ENCODE measurements at regions not wholly inside any gene's neighbourhood (a gene's known extent, or its start where the extent isn't known, plus 50 kb on each side); places are given as distances from the start of the nearest gene placed in this dataset.
A peak's percentile ranks its signal among the peaks of the same experiment; 100 is the strongest.

DNA sequence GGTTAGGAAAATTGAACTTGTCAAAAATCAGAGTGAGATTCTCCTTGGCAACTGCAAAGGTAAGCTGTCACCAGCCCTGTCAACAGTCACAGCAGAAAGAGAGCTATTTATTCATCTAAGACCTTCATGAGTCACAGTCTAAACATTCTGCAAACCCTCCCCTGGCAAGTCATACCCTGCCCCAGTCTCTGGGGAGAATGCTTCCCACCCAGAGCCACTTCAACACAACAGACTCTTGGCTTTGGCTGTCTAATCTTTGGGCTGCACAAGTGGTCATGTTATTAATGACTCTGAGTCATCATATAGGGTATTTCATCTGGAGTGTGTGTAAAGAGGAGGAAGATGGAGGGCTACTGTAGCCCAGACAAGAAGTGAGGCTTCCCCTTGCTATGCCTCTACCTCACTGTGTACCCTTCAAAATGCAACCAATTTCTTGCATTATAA is 153.4 kb downstream of the CCDC34 start (continued):
- TF ChIP-seq, protein P1, sequence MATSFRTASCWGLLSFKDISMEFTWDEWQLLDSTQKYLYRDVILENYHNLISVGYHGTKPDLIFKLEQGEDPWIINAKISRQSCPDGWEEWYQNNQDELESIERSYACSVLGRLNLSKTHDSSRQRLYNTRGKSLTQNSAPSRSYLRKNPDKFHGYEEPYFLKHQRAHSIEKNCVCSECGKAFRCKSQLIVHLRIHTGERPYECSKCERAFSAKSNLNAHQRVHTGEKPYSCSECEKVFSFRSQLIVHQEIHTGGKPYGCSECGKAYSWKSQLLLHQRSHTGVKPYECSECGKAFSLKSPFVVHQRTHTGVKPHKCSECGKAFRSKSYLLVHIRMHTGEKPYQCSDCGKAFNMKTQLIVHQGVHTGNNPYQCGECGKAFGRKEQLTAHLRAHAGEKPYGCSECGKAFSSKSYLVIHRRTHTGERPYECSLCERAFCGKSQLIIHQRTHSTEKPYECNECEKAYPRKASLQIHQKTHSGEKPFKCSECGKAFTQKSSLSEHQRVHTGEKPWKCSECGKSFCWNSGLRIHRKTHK (tag by site-specific recombination; IDR thresholded peaks at IDR 0.05) = no peak
- peak; percentile 92 for TF ChIP-seq ZNF366 (tag by site-specific recombination; conservative IDR thresholded peaks at IDR 0.05)
- TF ChIP-seq, protein P2, sequence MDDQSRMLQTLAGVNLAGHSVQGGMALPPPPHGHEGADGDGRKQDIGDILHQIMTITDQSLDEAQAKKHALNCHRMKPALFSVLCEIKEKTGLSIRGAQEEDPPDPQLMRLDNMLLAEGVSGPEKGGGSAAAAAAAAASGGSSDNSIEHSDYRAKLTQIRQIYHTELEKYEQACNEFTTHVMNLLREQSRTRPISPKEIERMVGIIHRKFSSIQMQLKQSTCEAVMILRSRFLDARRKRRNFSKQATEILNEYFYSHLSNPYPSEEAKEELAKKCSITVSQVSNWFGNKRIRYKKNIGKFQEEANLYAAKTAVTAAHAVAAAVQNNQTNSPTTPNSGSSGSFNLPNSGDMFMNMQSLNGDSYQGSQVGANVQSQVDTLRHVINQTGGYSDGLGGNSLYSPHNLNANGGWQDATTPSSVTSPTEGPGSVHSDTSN (CRISPR knock-in tag; IDR thresholded peaks at IDR 0.05) = no peak
- TF ChIP-seq, protein P3, sequence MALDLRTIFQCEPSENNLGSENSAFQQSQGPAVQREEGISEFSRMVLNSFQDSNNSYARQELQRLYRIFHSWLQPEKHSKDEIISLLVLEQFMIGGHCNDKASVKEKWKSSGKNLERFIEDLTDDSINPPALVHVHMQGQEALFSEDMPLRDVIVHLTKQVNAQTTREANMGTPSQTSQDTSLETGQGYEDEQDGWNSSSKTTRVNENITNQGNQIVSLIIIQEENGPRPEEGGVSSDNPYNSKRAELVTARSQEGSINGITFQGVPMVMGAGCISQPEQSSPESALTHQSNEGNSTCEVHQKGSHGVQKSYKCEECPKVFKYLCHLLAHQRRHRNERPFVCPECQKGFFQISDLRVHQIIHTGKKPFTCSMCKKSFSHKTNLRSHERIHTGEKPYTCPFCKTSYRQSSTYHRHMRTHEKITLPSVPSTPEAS (tag by site-specific recombination; IDR thresholded peaks at IDR 0.05) = peak; percentile 45; the same call in 1 of the 2 replicates
- peak; percentile 87 for TF ChIP-seq ZNF184 (tag by site-specific recombination; IDR thresholded peaks at IDR 0.05)
- TF ChIP-seq, protein P4, sequence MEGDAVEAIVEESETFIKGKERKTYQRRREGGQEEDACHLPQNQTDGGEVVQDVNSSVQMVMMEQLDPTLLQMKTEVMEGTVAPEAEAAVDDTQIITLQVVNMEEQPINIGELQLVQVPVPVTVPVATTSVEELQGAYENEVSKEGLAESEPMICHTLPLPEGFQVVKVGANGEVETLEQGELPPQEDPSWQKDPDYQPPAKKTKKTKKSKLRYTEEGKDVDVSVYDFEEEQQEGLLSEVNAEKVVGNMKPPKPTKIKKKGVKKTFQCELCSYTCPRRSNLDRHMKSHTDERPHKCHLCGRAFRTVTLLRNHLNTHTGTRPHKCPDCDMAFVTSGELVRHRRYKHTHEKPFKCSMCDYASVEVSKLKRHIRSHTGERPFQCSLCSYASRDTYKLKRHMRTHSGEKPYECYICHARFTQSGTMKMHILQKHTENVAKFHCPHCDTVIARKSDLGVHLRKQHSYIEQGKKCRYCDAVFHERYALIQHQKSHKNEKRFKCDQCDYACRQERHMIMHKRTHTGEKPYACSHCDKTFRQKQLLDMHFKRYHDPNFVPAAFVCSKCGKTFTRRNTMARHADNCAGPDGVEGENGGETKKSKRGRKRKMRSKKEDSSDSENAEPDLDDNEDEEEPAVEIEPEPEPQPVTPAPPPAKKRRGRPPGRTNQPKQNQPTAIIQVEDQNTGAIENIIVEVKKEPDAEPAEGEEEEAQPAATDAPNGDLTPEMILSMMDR (tag by site-specific recombination; IDR thresholded peaks at IDR 0.05) = no peak
- TF ChIP-seq, protein P5, sequence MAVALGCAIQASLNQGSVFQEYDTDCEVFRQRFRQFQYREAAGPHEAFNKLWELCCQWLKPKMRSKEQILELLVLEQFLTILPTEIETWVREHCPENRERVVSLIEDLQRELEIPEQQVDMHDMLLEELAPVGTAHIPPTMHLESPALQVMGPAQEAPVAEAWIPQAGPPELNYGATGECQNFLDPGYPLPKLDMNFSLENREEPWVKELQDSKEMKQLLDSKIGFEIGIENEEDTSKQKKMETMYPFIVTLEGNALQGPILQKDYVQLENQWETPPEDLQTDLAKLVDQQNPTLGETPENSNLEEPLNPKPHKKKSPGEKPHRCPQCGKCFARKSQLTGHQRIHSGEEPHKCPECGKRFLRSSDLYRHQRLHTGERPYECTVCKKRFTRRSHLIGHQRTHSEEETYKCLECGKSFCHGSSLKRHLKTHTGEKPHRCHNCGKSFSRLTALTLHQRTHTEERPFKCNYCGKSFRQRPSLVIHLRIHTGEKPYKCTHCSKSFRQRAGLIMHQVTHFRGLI (tag by site-specific recombination; IDR thresholded peaks at IDR 0.05) = peak; percentile 38; the same call in 1 of the 2 replicates
- TF ChIP-seq, protein P6, sequence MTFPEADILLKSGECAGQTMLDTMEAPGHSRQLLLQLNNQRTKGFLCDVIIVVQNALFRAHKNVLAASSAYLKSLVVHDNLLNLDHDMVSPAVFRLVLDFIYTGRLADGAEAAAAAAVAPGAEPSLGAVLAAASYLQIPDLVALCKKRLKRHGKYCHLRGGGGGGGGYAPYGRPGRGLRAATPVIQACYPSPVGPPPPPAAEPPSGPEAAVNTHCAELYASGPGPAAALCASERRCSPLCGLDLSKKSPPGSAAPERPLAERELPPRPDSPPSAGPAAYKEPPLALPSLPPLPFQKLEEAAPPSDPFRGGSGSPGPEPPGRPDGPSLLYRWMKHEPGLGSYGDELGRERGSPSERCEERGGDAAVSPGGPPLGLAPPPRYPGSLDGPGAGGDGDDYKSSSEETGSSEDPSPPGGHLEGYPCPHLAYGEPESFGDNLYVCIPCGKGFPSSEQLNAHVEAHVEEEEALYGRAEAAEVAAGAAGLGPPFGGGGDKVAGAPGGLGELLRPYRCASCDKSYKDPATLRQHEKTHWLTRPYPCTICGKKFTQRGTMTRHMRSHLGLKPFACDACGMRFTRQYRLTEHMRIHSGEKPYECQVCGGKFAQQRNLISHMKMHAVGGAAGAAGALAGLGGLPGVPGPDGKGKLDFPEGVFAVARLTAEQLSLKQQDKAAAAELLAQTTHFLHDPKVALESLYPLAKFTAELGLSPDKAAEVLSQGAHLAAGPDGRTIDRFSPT (tag by site-specific recombination; IDR thresholded peaks at IDR 0.05) = no peak; the same call in 1 of the 2 replicates
- no peak for TF ChIP-seq ZNF302 (tag by site-specific recombination; IDR thresholded peaks at IDR 0.05; ENCODE audit: low read depth)
- TF ChIP-seq, protein P7, sequence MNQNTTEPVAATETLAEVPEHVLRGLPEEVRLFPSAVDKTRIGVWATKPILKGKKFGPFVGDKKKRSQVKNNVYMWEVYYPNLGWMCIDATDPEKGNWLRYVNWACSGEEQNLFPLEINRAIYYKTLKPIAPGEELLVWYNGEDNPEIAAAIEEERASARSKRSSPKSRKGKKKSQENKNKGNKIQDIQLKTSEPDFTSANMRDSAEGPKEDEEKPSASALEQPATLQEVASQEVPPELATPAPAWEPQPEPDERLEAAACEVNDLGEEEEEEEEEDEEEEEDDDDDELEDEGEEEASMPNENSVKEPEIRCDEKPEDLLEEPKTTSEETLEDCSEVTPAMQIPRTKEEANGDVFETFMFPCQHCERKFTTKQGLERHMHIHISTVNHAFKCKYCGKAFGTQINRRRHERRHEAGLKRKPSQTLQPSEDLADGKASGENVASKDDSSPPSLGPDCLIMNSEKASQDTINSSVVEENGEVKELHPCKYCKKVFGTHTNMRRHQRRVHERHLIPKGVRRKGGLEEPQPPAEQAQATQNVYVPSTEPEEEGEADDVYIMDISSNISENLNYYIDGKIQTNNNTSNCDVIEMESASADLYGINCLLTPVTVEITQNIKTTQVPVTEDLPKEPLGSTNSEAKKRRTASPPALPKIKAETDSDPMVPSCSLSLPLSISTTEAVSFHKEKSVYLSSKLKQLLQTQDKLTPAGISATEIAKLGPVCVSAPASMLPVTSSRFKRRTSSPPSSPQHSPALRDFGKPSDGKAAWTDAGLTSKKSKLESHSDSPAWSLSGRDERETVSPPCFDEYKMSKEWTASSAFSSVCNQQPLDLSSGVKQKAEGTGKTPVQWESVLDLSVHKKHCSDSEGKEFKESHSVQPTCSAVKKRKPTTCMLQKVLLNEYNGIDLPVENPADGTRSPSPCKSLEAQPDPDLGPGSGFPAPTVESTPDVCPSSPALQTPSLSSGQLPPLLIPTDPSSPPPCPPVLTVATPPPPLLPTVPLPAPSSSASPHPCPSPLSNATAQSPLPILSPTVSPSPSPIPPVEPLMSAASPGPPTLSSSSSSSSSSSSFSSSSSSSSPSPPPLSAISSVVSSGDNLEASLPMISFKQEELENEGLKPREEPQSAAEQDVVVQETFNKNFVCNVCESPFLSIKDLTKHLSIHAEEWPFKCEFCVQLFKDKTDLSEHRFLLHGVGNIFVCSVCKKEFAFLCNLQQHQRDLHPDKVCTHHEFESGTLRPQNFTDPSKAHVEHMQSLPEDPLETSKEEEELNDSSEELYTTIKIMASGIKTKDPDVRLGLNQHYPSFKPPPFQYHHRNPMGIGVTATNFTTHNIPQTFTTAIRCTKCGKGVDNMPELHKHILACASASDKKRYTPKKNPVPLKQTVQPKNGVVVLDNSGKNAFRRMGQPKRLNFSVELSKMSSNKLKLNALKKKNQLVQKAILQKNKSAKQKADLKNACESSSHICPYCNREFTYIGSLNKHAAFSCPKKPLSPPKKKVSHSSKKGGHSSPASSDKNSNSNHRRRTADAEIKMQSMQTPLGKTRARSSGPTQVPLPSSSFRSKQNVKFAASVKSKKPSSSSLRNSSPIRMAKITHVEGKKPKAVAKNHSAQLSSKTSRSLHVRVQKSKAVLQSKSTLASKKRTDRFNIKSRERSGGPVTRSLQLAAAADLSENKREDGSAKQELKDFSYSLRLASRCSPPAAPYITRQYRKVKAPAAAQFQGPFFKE (tag by site-specific recombination; IDR thresholded peaks at IDR 0.05; ENCODE audit: borderline replicate concordance) = no peak
- TF ChIP-seq, protein P8, sequence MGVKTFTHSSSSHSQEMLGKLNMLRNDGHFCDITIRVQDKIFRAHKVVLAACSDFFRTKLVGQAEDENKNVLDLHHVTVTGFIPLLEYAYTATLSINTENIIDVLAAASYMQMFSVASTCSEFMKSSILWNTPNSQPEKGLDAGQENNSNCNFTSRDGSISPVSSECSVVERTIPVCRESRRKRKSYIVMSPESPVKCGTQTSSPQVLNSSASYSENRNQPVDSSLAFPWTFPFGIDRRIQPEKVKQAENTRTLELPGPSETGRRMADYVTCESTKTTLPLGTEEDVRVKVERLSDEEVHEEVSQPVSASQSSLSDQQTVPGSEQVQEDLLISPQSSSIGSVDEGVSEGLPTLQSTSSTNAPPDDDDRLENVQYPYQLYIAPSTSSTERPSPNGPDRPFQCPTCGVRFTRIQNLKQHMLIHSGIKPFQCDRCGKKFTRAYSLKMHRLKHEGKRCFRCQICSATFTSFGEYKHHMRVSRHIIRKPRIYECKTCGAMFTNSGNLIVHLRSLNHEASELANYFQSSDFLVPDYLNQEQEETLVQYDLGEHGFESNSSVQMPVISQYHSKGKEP (tag by site-specific recombination; IDR thresholded peaks at IDR 0.05) = peak; percentile 84
- TF ChIP-seq ZNF664 (tag by site-specific recombination; IDR thresholded peaks at IDR 0.05) = no peak
- no peak for TF ChIP-seq ZNF266 (tag by site-specific recombination; IDR thresholded peaks at IDR 0.05; ENCODE audit: low read depth)
- TF ChIP-seq ZNF596 (tag by site-specific recombination; IDR thresholded peaks at IDR 0.05) = no peak
- TF ChIP-seq, protein P9, sequence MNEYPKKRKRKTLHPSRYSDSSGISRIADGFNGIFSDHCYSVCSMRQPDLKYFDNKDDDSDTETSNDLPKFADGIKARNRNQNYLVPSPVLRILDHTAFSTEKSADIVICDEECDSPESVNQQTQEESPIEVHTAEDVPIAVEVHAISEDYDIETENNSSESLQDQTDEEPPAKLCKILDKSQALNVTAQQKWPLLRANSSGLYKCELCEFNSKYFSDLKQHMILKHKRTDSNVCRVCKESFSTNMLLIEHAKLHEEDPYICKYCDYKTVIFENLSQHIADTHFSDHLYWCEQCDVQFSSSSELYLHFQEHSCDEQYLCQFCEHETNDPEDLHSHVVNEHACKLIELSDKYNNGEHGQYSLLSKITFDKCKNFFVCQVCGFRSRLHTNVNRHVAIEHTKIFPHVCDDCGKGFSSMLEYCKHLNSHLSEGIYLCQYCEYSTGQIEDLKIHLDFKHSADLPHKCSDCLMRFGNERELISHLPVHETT (tag by site-specific recombination; IDR thresholded peaks at IDR 0.05) = peak; percentile 87
- no peak for TF ChIP-seq ZNF114 (tag by site-specific recombination; IDR thresholded peaks at IDR 0.05)
- no peak for TF ChIP-seq ZNF404 (tag by site-specific recombination; IDR thresholded peaks at IDR 0.05)
- no peak for TF ChIP-seq ZNF202 (tag by site-specific recombination; IDR thresholded peaks at IDR 0.05; ENCODE audit: borderline replicate concordance)
- TF ChIP-seq ZNF514 (tag by site-specific recombination; IDR thresholded peaks at IDR 0.05) = no peak
- peak; percentile 64; the same call in 1 of the 2 replicates for TF ChIP-seq ZBTB1 (tag by site-specific recombination; IDR thresholded peaks at IDR 0.05)
